Osteocyte (in vitro differentiated cells): ENCODE measurements at regions not wholly inside any gene's neighbourhood (a gene's known extent, or its start where the extent isn't known, plus 50 kb on each side); places are given as distances from the start of the nearest gene placed in this dataset.

Source experiments
- DNase-seq: peaks from one replicate; pipeline ENCODE4 v3.0.0; 2021; ENCODE audit warnings: mixed read lengths; ENCODE audit not compliant: unreplicated experiment; ENCODE audit errors: extremely low spot score
- H3K27ac Mint-ChIP-seq: one replicate; pipeline ENCODE4 v1.8.0; 2021; ENCODE audit warnings: mild to moderate bottlenecking, mixed read lengths; ENCODE audit not compliant: unreplicated experiment
- H3K27me3 Mint-ChIP-seq: one replicate; pipeline ENCODE4 v1.8.0; 2021; ENCODE audit warnings: mixed read lengths; ENCODE audit not compliant: unreplicated experiment
- H3K36me3 Mint-ChIP-seq: one replicate; pipeline ENCODE4 v1.8.0; 2021; ENCODE audit warnings: mixed read lengths; ENCODE audit not compliant: unreplicated experiment
- H3K4me1 Mint-ChIP-seq: one replicate; pipeline ENCODE4 v1.8.0; 2021; ENCODE audit warnings: mixed read lengths; ENCODE audit not compliant: unreplicated experiment
- H3K4me3 Mint-ChIP-seq: one replicate; pipeline ENCODE4 v1.8.0; 2021; ENCODE audit warnings: mild to moderate bottlenecking, moderate library complexity, mixed read lengths; ENCODE audit not compliant: unreplicated experiment
- H3K9me3 Mint-ChIP-seq: one replicate; pipeline ENCODE4 v1.8.0; 2021; ENCODE audit warnings: mixed read lengths; ENCODE audit not compliant: unreplicated experiment
- TF ChIP-seq, protein P1 (sequence below): fragments of 200-600 bp; sonication (generic); IDR thresholded peaks from 2 replicates; pipeline ENCODE4 v1.5.0; 2021; ENCODE audit warnings: antibody characterized with exemption, mild to moderate bottlenecking, moderate library complexity

- H3K27ac Mint-ChIP-seq: no peak overlapping the region
- no peak for DNase-seq
- H3K36me3 Mint-ChIP-seq: no peaks in the 10 kb centered on the region
- no peak overlapping the region for H3K4me3 Mint-ChIP-seq
- TF ChIP-seq, protein P1, sequence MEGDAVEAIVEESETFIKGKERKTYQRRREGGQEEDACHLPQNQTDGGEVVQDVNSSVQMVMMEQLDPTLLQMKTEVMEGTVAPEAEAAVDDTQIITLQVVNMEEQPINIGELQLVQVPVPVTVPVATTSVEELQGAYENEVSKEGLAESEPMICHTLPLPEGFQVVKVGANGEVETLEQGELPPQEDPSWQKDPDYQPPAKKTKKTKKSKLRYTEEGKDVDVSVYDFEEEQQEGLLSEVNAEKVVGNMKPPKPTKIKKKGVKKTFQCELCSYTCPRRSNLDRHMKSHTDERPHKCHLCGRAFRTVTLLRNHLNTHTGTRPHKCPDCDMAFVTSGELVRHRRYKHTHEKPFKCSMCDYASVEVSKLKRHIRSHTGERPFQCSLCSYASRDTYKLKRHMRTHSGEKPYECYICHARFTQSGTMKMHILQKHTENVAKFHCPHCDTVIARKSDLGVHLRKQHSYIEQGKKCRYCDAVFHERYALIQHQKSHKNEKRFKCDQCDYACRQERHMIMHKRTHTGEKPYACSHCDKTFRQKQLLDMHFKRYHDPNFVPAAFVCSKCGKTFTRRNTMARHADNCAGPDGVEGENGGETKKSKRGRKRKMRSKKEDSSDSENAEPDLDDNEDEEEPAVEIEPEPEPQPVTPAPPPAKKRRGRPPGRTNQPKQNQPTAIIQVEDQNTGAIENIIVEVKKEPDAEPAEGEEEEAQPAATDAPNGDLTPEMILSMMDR: no peak
- H3K9me3 Mint-ChIP-seq: no peaks in the 10 kb centered on the region
- H3K27me3 Mint-ChIP-seq: no peaks in the 10 kb centered on the region
- no peaks in the 10 kb centered on the region for H3K4me1 Mint-ChIP-seq
These were observed 679.7 kb downstream of the TECRL start for GRCh38 chr4:63729519-63729918.

- Mint-ChIP-seq H3K4me3 (no peak overlapping the region), H3K9me3 (no peaks in the 10 kb centered on the region), H3K36me3 (no peaks in the 10 kb centered on the region), H3K27ac (no peak overlapping the region), H3K4me1 (no peaks in the 10 kb centered on the region), H3K27me3 (no peaks in the 10 kb centered on the region)
- TF ChIP-seq, protein P1: no peak
- no peak for DNase-seq
These were observed 680.6 kb downstream of the TECRL start for GRCh38 chr4:63728480-63729177.

DNA sequence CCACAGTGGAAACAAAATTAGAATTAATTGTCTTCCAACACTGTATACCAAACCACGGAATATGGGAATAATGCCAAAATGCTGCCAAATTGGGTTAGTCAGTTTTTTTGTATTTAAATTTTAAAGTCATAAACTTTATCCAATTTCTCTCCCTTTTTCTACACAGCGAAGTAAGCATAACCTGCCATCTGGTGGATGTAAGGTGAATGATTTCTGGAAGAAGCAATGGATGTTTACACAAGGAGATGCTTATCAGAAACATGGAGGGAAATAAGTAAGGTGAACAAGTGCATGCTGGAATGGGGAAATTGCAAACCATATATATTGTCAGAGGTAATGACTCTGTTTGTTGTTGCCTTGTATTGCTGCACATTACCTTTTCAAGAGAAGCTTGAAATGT is 691.9 kb downstream of the TECRL start:
- H3K27me3 Mint-ChIP-seq: peaks cover 4% of the 10 kb centered on the region
- TF ChIP-seq, protein P1: peak; percentile 59
- H3K27ac Mint-ChIP-seq: no peak overlapping the region
- H3K4me1 Mint-ChIP-seq: no peaks in the 10 kb centered on the region
- no peak overlapping the region for H3K4me3 Mint-ChIP-seq
- no peaks in the 10 kb centered on the region for H3K36me3 Mint-ChIP-seq
- H3K9me3 Mint-ChIP-seq: no peaks in the 10 kb centered on the region
- DNase-seq: no peak

GRCh38 chr4:63708661-63709060 is 700.6 kb downstream of the TECRL start:
- Mint-ChIP-seq H3K4me1 (no peaks in the 10 kb centered on the region), H3K27ac (no peak overlapping the region), H3K9me3 (no peaks in the 10 kb centered on the region), H3K4me3 (no peak overlapping the region), H3K36me3 (no peaks in the 10 kb centered on the region), H3K27me3 (peaks cover 6% of the 10 kb centered on the region)
- DNase-seq: no peak
- TF ChIP-seq, protein P1: no peak

DNA sequence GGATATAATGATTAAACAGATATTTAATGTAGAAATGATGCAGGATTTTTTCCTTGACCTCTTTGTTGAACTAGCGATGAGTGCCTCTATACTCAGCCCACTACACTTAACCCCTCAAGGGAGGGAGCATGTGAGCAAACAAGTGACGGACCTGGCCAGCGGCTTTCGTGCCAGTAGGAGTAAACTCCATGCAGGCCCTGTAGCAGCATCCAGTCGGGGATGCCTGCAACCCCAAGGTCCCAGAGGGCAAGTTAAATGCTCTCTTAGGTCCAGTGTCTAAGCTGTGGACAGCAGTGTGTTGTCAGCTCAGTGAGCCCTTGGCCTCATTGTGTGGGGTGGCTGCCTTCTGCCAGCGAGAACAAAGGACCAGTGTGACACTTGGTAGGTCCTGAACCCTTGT is 708.7 kb downstream of the TECRL start:
- H3K9me3 Mint-ChIP-seq: no peaks in the 10 kb centered on the region
- H3K36me3 Mint-ChIP-seq: no peaks in the 10 kb centered on the region
- H3K27ac Mint-ChIP-seq: no peak overlapping the region
- DNase-seq: no peak
- no peaks in the 10 kb centered on the region for H3K4me1 Mint-ChIP-seq
- H3K4me3 Mint-ChIP-seq: no peak overlapping the region
- TF ChIP-seq, protein P1: no peak
- H3K27me3 Mint-ChIP-seq: no peaks in the 10 kb centered on the region
